ENCODE measurements at regions not wholly inside any gene's neighbourhood (a gene's known extent, or its start where the extent isn't known, plus 50 kb on each side); places are given as distances from the start of the nearest gene placed in this dataset.

- TF ChIP-seq CREB1 (IDR thresholded peaks at IDR 0.05; ENCODE audit: low read depth) (no peak), REST (IDR thresholded peaks at IDR 0.05; ENCODE audit: low read depth) (no peak), NFIC (IDR thresholded peaks at IDR 0.05) (no peak), FOXM1 (IDR thresholded peaks at IDR 0.05; ENCODE audit: borderline replicate concordance, low read depth) (no peak), RAD21 (IDR thresholded peaks at IDR 0.05; ENCODE audit: low read depth) (no peak), CEBPB (IDR thresholded peaks at IDR 0.05) (no peak), USF1 (IDR thresholded peaks at IDR 0.05) (no peak)
These were observed 149.8 kb downstream of the RBFOX3 start for GRCh38 chr17:79461041-79461440.

- TF ChIP-seq CEBPB (IDR thresholded peaks at IDR 0.05) (no peak), TCF12 (IDR thresholded peaks at IDR 0.05; ENCODE audit: low read depth) (no peak), NFIC (IDR thresholded peaks at IDR 0.05) (no peak), ZBTB7A (IDR thresholded peaks at IDR 0.05; ENCODE audit: low read depth) (no peak), USF1 (IDR thresholded peaks at IDR 0.05) (no peak), TAF1 (IDR thresholded peaks at IDR 0.05; ENCODE audit: low read depth) (no peak), FOXM1 (IDR thresholded peaks at IDR 0.05; ENCODE audit: borderline replicate concordance, low read depth) (no peak), EP300 (IDR thresholded peaks at IDR 0.05; ENCODE audit: borderline replicate concordance) (no peak), CREB1 (IDR thresholded peaks at IDR 0.05; ENCODE audit: low read depth) (no peak), TEAD4 (IDR thresholded peaks at IDR 0.05) (no peak), EGR1 (IDR thresholded peaks at IDR 0.05) (no peak), RAD21 (IDR thresholded peaks at IDR 0.05; ENCODE audit: low read depth) (no peak), YY1 (IDR thresholded peaks at IDR 0.05; ENCODE audit: low read depth) (no peak), REST (IDR thresholded peaks at IDR 0.05; ENCODE audit: low read depth) (no peak), MAX (IDR thresholded peaks at IDR 0.05) (no peak)
These were observed 151.0 kb downstream of the RBFOX3 start for GRCh38 chr17:79459846-79460245.

- TF ChIP-seq ZBTB7A (IDR thresholded peaks at IDR 0.05; ENCODE audit: low read depth) (no peak), RAD21 (IDR thresholded peaks at IDR 0.05; ENCODE audit: low read depth) (no peak), FOXM1 (IDR thresholded peaks at IDR 0.05; ENCODE audit: borderline replicate concordance, low read depth) (no peak), USF1 (IDR thresholded peaks at IDR 0.05) (no peak), TEAD4 (IDR thresholded peaks at IDR 0.05) (no peak), MAX (IDR thresholded peaks at IDR 0.05) (no peak), YY1 (IDR thresholded peaks at IDR 0.05; ENCODE audit: low read depth) (no peak), CREB1 (IDR thresholded peaks at IDR 0.05; ENCODE audit: low read depth) (no peak), CEBPB (IDR thresholded peaks at IDR 0.05) (no peak), EGR1 (IDR thresholded peaks at IDR 0.05) (no peak), TCF12 (IDR thresholded peaks at IDR 0.05; ENCODE audit: low read depth) (no peak), REST (IDR thresholded peaks at IDR 0.05; ENCODE audit: low read depth) (no peak), NFIC (IDR thresholded peaks at IDR 0.05) (no peak), EP300 (IDR thresholded peaks at IDR 0.05; ENCODE audit: borderline replicate concordance) (no peak), TAF1 (IDR thresholded peaks at IDR 0.05; ENCODE audit: low read depth) (no peak)
These were observed 151.7 kb downstream of the RBFOX3 start for GRCh38 chr17:79459003-79459655.

- TF ChIP-seq TCF12 (IDR thresholded peaks at IDR 0.05; ENCODE audit: low read depth) (no peak), EGR1 (IDR thresholded peaks at IDR 0.05) (no peak), REST (IDR thresholded peaks at IDR 0.05; ENCODE audit: low read depth) (no peak), ZBTB7A (IDR thresholded peaks at IDR 0.05; ENCODE audit: low read depth) (no peak), EP300 (IDR thresholded peaks at IDR 0.05; ENCODE audit: borderline replicate concordance) (no peak), YY1 (IDR thresholded peaks at IDR 0.05; ENCODE audit: low read depth) (no peak), USF1 (IDR thresholded peaks at IDR 0.05) (no peak), TEAD4 (IDR thresholded peaks at IDR 0.05) (no peak), CEBPB (IDR thresholded peaks at IDR 0.05) (no peak), FOXM1 (IDR thresholded peaks at IDR 0.05; ENCODE audit: borderline replicate concordance, low read depth) (no peak), NFIC (IDR thresholded peaks at IDR 0.05) (no peak), CREB1 (IDR thresholded peaks at IDR 0.05; ENCODE audit: low read depth) (no peak)
These were observed 152.5 kb downstream of the RBFOX3 start for GRCh38 chr17:79458356-79458755.
